ENCODE measurements at regions not wholly inside any gene's neighbourhood (a gene's known extent, or its start where the extent isn't known, plus 50 kb on each side); places are given as distances from the start of the nearest gene placed in this dataset.
"Not testable (repeated sequence)": the region's sequence is repeated elsewhere in the genome, so short reads cannot be mapped to it uniquely, and the experiment has no call there.

DNA sequence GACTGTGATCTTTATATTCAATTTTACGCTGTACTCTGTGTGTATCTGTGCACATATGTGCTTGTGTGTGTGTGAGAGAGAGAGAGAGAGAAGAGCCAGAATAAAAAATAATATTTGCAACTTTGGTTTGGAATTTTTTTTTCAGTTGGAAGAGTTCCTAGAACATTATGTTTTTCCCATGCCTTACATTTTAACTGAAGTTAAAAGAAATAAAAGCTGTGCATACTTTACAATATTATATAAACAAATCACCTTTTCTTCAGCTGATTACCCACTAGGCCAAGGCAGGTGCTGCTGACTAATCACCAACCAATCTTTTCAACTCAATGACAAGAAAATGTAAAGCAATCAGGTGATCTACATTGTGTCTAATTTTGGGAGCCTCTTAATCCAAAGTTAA lies 366.3 kb downstream of the NYAP2 start:
- H3K4me1 Mint-ChIP-seq: no peaks in the 10 kb centered on the region
- H3K27ac Mint-ChIP-seq: no peak overlapping the region
- DNase-seq: no peak
- CTCF ChIA-PET: no interaction called here
- H3K9me3 Mint-ChIP-seq: no peaks in the 10 kb centered on the region
- H3K36me3 Mint-ChIP-seq: no peaks in the 10 kb centered on the region
- H3K4me3 Mint-ChIP-seq: no peak overlapping the region
- no peaks in the 10 kb centered on the region for H3K27me3 Mint-ChIP-seq

GRCh38 chr2:225764346-225764745 lies 364.8 kb downstream of the NYAP2 start:
- no peak for DNase-seq
- Mint-ChIP-seq H3K9me3 (no peaks in the 10 kb centered on the region), H3K4me1 (no peaks in the 10 kb centered on the region), H3K27me3 (no peaks in the 10 kb centered on the region), H3K36me3 (no peaks in the 10 kb centered on the region), H3K4me3 (no peak overlapping the region), H3K27ac (no peak overlapping the region)
- CTCF ChIA-PET: no interaction called here

- no peak for DNase-seq
- Mint-ChIP-seq H3K4me1 (no peaks in the 10 kb centered on the region), H3K36me3 (no peaks in the 10 kb centered on the region), H3K27me3 (no peaks in the 10 kb centered on the region), H3K27ac (no peak overlapping the region), H3K4me3 (no peak overlapping the region), H3K9me3 (no peaks in the 10 kb centered on the region)
- CTCF ChIA-PET: no interaction called here
Observed at GRCh38 chr2:225763711-225764110, 364.2 kb downstream of the NYAP2 start.

DNA sequence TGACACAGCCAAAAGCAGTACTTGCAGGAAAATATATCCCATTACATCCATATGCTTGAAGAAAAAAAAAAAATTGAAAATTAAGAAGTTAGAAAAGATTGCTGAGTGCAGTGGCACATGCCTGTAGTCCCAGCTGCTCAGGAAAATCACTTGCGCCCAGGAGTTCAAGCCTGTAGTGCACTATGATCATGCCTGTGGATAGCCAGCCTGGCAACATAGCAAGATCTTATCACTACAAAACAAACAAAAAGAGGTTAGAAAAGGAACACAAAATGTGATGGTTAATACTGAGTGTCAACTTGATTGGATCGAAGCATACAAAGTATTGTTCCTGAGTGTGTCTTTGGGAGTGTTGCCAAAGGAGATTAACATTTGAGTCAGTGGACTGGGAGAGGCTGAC lies 361.9 kb downstream of the NYAP2 start:
- H3K4me1 Mint-ChIP-seq: no peaks in the 10 kb centered on the region
- CTCF ChIA-PET: no interaction called here
- no peaks in the 10 kb centered on the region for H3K36me3 Mint-ChIP-seq
- no peak for DNase-seq
- H3K4me3 Mint-ChIP-seq: no peak overlapping the region
- H3K27ac Mint-ChIP-seq: no peak overlapping the region
- H3K9me3 Mint-ChIP-seq: no peaks in the 10 kb centered on the region
- H3K27me3 Mint-ChIP-seq: no peaks in the 10 kb centered on the region

DNA sequence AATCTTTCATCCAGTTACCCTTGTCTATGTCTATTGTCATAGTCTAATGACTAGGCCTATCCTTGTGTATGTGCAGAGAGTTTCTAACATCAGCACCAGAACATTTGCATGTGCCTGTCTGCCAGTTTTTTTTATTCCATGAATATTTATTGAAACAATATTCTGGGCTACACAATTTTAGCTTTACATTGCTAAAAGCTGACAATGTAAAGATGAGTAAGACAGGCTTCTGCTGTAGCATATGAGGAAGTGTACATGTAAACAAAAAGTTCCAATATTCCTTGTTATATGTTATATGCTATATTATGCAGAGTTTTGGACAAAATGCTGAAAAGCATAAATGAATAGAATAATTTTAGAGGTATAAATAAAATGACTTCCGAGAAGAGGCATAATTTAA lies 357.7 kb downstream of the NYAP2 start:
- no peak overlapping the region for H3K4me3 Mint-ChIP-seq
- no peak for DNase-seq
- H3K27ac Mint-ChIP-seq: no peak overlapping the region
- H3K27me3 Mint-ChIP-seq: no peaks in the 10 kb centered on the region
- H3K4me1 Mint-ChIP-seq: no peaks in the 10 kb centered on the region
- no peaks in the 10 kb centered on the region for H3K9me3 Mint-ChIP-seq
- H3K36me3 Mint-ChIP-seq: no peaks in the 10 kb centered on the region
- CTCF ChIA-PET: no interaction called here

GRCh38 chr2:225756198-225756597 lies 356.7 kb downstream of the NYAP2 start:
- no peaks in the 10 kb centered on the region for H3K4me1 Mint-ChIP-seq
- no peaks in the 10 kb centered on the region for H3K27me3 Mint-ChIP-seq
- H3K4me3 Mint-ChIP-seq: no peak overlapping the region
- no peaks in the 10 kb centered on the region for H3K9me3 Mint-ChIP-seq
- H3K36me3 Mint-ChIP-seq: no peaks in the 10 kb centered on the region
- CTCF ChIA-PET: no interaction called here
- no peak for DNase-seq
- H3K27ac Mint-ChIP-seq: no peak overlapping the region

- no peaks in the 10 kb centered on the region for H3K9me3 Mint-ChIP-seq
- CTCF ChIA-PET: no interaction called here
- no peaks in the 10 kb centered on the region for H3K4me1 Mint-ChIP-seq
- no peaks in the 10 kb centered on the region for H3K36me3 Mint-ChIP-seq
- no peaks in the 10 kb centered on the region for H3K27me3 Mint-ChIP-seq
- H3K4me3 Mint-ChIP-seq: no peak overlapping the region
- no peak overlapping the region for H3K27ac Mint-ChIP-seq
- DNase-seq: no peak
Observed at GRCh38 chr2:225748609-225749008, 349.1 kb downstream of the NYAP2 start.

- H3K27ac Mint-ChIP-seq, H3K36me3 Mint-ChIP-seq, CTCF ChIA-PET, DNase-seq, H3K9me3 Mint-ChIP-seq, H3K4me3 Mint-ChIP-seq, H3K27me3 Mint-ChIP-seq, H3K4me1 Mint-ChIP-seq: not testable (repeated sequence)
Observed at GRCh38 chr2:225743996-225744395, 344.5 kb downstream of the NYAP2 start.

DNA sequence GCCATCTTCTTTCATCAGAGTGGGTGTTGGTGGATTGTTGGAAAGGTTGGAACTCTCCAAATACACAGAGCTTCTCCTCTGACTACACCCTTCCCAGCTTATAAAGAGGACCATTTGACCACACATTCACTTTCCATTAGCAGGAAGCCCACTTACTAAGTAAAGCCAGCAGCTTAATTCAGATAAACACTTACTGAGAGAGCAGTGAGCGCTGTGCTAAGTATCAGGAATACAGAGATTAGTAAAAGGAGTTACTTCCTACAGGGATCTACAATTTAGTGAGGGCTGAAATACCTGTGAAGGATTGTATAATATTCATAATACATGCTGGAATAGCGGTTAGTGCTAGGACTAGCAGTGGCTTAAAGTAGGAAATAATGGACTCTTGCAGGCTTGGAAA lies 343.0 kb downstream of the NYAP2 start:
- DNase-seq: no peak
- Mint-ChIP-seq H3K4me1 (no peaks in the 10 kb centered on the region), H3K27ac (no peak overlapping the region), H3K27me3 (no peaks in the 10 kb centered on the region), H3K9me3 (no peaks in the 10 kb centered on the region), H3K4me3 (no peak overlapping the region), H3K36me3 (no peaks in the 10 kb centered on the region)
- CTCF ChIA-PET: no interaction called here

GRCh38 chr2:225740086-225740485 lies 340.6 kb downstream of the NYAP2 start:
- Mint-ChIP-seq H3K27ac (no peak overlapping the region), H3K27me3 (no peaks in the 10 kb centered on the region), H3K4me3 (no peak overlapping the region), H3K36me3 (no peaks in the 10 kb centered on the region), H3K9me3 (no peaks in the 10 kb centered on the region), H3K4me1 (no peaks in the 10 kb centered on the region)
- no peak for DNase-seq
- CTCF ChIA-PET: no interaction called here

GRCh38 chr2:225739328-225739727 lies 339.8 kb downstream of the NYAP2 start:
- no peaks in the 10 kb centered on the region for H3K27me3 Mint-ChIP-seq
- DNase-seq: no peak
- H3K27ac Mint-ChIP-seq: no peak overlapping the region
- H3K9me3 Mint-ChIP-seq: no peaks in the 10 kb centered on the region
- H3K4me1 Mint-ChIP-seq: no peaks in the 10 kb centered on the region
- CTCF ChIA-PET: no interaction called here
- H3K36me3 Mint-ChIP-seq: no peaks in the 10 kb centered on the region
- H3K4me3 Mint-ChIP-seq: no peak overlapping the region

GRCh38 chr2:225738735-225739134 lies 339.2 kb downstream of the NYAP2 start:
- Mint-ChIP-seq H3K27me3 (no peaks in the 10 kb centered on the region), H3K4me1 (no peaks in the 10 kb centered on the region), H3K9me3 (no peaks in the 10 kb centered on the region), H3K27ac (no peak overlapping the region), H3K4me3 (no peak overlapping the region), H3K36me3 (no peaks in the 10 kb centered on the region)
- DNase-seq: no peak
- CTCF ChIA-PET: no interaction called here

- H3K36me3 Mint-ChIP-seq: no peaks in the 10 kb centered on the region
- DNase-seq: no peak
- H3K27ac Mint-ChIP-seq: no peak overlapping the region
- CTCF ChIA-PET: no interaction called here
- no peaks in the 10 kb centered on the region for H3K27me3 Mint-ChIP-seq
- H3K4me1 Mint-ChIP-seq: no peaks in the 10 kb centered on the region
- H3K4me3 Mint-ChIP-seq: no peak overlapping the region
- no peaks in the 10 kb centered on the region for H3K9me3 Mint-ChIP-seq
Observed at GRCh38 chr2:225737556-225737955, 338.0 kb downstream of the NYAP2 start.

DNA sequence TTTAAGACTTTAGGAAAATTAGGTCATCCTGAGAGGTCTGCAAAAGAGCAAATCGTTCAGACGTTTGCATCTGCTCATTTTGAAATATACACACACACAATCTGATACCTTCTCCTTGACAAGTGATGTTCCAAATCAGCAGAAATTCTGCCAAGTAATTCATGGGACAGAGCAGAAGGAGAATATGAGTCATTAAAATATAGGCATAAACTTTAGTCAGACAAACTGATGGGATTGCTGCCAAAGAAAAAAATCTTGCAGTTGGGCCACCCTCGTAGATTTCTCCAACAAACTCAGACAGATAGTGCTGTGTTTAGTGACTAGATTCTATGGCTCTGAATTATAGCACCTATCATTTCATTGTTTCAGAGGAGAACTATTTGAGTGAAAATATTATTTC lies 336.3 kb downstream of the NYAP2 start:
- no peaks in the 10 kb centered on the region for H3K9me3 Mint-ChIP-seq
- H3K36me3 Mint-ChIP-seq: no peaks in the 10 kb centered on the region
- no peaks in the 10 kb centered on the region for H3K4me1 Mint-ChIP-seq
- H3K4me3 Mint-ChIP-seq: no peak overlapping the region
- DNase-seq: no peak
- CTCF ChIA-PET: no interaction called here
- no peaks in the 10 kb centered on the region for H3K27me3 Mint-ChIP-seq
- H3K27ac Mint-ChIP-seq: no peak overlapping the region

GRCh38 chr2:225725726-225726125 lies 326.2 kb downstream of the NYAP2 start:
- Mint-ChIP-seq H3K9me3 (no peaks in the 10 kb centered on the region), H3K27ac (no peak overlapping the region), H3K4me1 (no peaks in the 10 kb centered on the region), H3K27me3 (no peaks in the 10 kb centered on the region), H3K36me3 (no peaks in the 10 kb centered on the region), H3K4me3 (no peak overlapping the region)
- DNase-seq: no peak
- CTCF ChIA-PET: no interaction called here

All from activated naive CD4-positive, alpha-beta T cell treated with anti-CD3 and anti-CD28 coated beads, Interleukin-2, amount 10 ng/mL, durations not matched to agents 7 days and 5 days (primary cell).